AG10803 (cell line): ENCODE measurements at regions not wholly inside any gene's neighbourhood (a gene's known extent, or its start where the extent isn't known, plus 50 kb on each side); places are given as distances from the start of the nearest gene placed in this dataset.

Experiments used
- DNase-seq: peaks from one replicate; pipeline ENCODE4 v3.0.0; 2010; ENCODE audit warnings: low read depth
- H3K4me3 ChIP-seq: 2 replicates; pipeline ENCODE4 v1.5.1; 2011; ENCODE audit warnings: mild to moderate bottlenecking, low read length, control low read depth
- TF ChIP-seq, protein P1 (sequence below): conservative IDR thresholded peaks from 2 replicates; pipeline ENCODE4 v1.5.1; 2011; ENCODE audit warnings: mild to moderate bottlenecking, low read length, control low read depth, inconsistent platforms

GRCh38 chr6:44771647-44772415, 384.3 kb downstream of the CDC5L start:
- TF ChIP-seq, protein P1, sequence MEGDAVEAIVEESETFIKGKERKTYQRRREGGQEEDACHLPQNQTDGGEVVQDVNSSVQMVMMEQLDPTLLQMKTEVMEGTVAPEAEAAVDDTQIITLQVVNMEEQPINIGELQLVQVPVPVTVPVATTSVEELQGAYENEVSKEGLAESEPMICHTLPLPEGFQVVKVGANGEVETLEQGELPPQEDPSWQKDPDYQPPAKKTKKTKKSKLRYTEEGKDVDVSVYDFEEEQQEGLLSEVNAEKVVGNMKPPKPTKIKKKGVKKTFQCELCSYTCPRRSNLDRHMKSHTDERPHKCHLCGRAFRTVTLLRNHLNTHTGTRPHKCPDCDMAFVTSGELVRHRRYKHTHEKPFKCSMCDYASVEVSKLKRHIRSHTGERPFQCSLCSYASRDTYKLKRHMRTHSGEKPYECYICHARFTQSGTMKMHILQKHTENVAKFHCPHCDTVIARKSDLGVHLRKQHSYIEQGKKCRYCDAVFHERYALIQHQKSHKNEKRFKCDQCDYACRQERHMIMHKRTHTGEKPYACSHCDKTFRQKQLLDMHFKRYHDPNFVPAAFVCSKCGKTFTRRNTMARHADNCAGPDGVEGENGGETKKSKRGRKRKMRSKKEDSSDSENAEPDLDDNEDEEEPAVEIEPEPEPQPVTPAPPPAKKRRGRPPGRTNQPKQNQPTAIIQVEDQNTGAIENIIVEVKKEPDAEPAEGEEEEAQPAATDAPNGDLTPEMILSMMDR, result no peak
- no peak overlapping the region for H3K4me3 ChIP-seq
- peak; percentile 32 for DNase-seq

- no peak for DNase-seq
- H3K4me3 ChIP-seq, result no peak overlapping the region
- TF ChIP-seq, protein P1, result no peak
Observed at GRCh38 chr6:44772838-44773237, 385.3 kb downstream of the CDC5L start.

DNA sequence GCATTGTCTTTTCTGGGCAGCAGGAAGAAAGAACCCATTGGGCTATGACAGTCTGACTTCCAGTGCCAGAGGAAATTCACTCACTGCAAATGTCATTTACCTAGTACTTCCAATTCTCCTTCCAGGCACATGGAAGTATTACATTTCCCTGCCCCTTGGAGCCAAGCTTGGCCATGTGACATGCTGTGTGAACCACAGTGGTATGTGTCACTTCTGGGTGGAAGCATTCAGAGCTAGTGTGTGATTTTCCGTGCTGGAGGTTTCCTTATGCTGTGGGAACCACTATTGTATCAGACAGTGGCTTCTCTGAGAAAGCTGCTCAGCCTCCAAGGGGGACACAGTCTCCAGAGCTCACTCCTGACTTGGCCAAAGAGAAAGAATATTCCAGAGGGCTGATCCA, 387.6 kb downstream of the CDC5L start:
- TF ChIP-seq, protein P1, result no peak
- no peak overlapping the region for H3K4me3 ChIP-seq
- DNase-seq, result no peak

- no peak overlapping the region for H3K4me3 ChIP-seq
- TF ChIP-seq, protein P1, result no peak
- no peak for DNase-seq
Observed at GRCh38 chr6:44776344-44776743, 388.8 kb downstream of the CDC5L start.

DNA sequence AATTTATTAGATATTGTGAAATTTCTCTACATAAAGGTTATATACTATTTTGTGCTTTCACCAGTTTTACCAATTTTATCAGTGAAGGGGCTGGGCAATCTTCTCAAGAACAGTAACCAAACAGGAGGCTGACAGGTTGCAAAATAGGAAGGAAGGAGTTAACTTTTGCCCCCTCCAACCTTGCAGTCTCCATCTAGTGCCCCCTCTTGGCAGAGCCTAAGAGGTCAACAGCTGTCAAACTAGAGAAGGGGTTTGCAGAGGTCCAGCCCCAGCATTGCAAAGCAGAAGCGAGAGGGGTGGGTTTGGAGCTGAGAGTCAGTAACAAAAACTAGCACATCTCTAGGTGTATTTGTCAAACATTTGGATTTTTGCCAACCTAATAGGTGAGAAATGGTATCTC, 391.0 kb downstream of the CDC5L start:
- DNase-seq, result no peak
- no peak overlapping the region for H3K4me3 ChIP-seq
- TF ChIP-seq, protein P1, result no peak
